Amygdala (tissue), 56 donors: ENCODE measurements at regions not wholly inside any gene's neighbourhood (a gene's known extent, or its start where the extent isn't known, plus 50 kb on each side); places are given as distances from the start of the nearest gene placed in this dataset.
A peak's percentile ranks its signal among the peaks of the same experiment; 100 is the strongest.
"Not testable (repeated sequence)": the region's sequence is repeated elsewhere in the genome, so short reads cannot be mapped to it uniquely, and the experiment has no call there.

Source experiments
- DNase-seq, 56 donors: peaks; one replicate each; lab custom pipeline; 2025; lab: John Stamatoyannopoulos, UW

DNA sequence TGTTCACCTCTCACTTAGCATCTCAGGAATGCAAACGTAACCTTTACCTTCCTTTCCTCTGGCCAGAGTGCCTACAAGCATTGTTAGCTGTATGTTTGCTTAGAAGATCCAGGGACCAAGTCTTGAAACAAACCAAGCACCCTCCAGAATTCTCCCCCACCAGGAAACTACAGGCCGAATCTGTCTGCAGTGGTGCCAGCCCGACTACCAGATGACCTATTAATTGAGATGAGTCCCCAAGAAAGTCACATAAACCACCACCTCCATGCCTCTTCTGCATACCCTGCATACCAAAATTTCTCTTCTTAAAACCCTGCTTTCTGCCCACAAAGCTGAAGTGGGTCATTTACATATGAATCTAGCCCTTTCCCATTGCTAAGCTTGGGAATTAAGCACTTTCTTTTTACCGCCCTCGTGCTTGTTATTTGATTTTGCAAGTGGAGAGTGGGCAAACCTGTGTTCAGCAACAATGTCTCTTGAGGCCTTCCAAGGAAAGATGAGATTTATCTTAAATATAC is 1239.1 kb downstream of the CDH12 start:
- DNase-seq = no peak

DNA sequence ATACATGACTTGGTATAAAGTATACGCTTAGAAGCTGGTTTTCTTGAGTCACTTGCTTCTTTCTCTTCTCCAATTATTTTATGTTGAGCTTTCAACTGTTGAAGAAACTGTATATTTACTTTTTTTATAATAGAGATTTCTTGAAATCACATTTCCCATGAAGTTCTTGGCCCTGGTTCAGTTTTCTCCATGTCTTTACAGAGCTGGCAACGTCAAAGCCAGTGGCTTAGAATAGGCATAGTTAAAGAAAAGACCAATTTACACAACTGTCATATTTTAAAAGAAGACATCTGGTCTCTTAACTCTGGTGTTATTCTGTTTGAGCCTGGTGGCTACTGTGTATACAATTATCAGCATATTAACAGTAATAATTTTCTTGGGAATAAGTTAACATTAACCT is 1249.3 kb downstream of the CDH12 start:
- no peak for DNase-seq

DNA sequence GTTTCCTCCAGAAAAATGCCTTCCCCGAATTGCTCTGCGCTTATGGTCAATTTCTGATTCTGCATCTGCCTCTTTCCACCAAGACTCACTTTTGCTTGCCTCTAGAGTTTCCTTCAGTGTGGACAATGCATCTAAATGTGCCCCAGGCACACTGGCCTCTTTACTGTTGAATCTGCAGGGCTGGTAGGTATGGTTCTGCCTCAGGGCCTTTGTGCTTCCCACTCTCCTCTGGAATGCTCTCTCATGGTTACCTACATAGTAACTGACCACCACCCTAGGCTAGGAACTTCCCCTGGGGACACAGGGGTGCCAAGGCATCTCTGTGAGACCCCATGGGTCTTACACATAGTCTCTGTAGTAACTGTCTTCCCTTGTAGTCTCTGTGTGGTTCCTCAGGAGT is 1258.6 kb downstream of the CDH12 start:
- no peak for DNase-seq

DNA sequence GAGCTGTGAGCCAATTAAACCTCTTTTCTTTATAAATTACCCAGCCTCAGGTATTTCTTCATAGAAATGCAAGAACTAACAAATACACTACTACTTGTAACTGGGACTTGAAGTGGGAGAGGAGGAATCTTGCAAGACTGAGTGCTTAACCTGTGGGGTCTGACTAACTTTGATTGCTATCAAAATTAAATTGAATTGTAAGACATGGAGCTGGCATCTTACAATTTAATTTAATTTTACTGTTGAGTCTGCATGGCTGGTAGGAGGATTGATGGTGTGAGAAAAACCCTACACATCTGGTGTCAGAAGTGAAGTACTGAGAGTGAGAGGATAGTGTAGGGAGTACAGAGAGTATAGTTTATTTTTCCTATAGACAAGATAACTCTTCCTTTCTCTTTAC is 1259.9 kb downstream of the CDH12 start:
- DNase-seq = no peak

DNA sequence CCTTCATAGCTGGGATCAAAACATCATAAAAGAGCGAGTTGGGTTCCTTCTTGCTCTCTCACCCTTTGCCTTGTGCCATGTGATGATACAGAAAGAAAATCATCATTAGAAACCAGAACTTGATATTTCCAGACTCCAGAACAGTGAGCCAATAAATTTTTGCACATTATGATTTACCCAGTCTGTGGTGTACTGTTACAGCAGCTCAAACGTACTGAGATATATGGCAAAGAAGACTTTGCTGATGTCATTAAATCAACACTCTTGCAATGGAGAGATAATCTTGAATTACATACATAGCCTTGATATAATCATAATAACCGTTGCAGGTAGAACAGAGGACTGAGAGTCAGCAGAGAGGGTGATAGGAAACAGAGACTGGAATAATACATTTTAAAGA is 1271.6 kb downstream of the CDH12 start:
- no peak for DNase-seq

DNA sequence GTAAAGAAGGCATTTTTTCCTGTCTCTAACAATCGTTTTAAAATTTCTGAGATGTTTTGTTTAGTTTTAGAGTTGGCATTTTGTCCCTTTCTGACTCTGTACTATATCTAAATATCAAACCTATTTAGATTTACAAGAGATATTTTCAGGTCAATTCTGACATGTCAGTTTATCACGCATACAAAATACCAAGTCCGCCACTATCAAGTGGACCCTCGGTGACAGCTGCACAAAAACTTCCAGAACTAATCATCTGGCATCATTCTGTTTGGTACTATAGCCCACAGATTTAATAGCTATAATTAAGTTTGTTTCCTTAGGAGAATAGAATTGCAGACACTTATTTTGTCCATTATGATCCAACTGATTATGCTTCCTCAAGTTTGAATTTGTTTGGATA is 1278.2 kb downstream of the CDH12 start:
- no peak for DNase-seq

DNA sequence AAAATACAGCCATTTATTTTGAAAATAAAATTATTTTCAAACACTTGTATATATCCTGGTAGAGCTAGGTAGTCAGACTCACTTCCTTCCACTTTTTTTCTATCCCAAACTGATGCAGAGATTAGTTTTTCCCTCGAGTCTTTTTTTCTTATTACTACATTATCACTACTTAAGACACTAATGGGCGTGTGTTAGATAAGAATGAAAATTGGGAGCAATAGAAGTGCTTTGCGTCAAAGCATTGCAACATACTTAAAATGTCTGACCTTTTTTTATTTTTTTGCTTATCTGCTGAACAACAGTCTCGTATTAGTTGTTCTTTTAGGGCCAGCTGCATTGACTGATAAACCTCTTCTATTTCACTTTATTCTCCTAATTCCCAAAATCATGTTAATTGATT is 1278.7 kb downstream of the CDH12 start:
- DNase-seq = no peak

DNA sequence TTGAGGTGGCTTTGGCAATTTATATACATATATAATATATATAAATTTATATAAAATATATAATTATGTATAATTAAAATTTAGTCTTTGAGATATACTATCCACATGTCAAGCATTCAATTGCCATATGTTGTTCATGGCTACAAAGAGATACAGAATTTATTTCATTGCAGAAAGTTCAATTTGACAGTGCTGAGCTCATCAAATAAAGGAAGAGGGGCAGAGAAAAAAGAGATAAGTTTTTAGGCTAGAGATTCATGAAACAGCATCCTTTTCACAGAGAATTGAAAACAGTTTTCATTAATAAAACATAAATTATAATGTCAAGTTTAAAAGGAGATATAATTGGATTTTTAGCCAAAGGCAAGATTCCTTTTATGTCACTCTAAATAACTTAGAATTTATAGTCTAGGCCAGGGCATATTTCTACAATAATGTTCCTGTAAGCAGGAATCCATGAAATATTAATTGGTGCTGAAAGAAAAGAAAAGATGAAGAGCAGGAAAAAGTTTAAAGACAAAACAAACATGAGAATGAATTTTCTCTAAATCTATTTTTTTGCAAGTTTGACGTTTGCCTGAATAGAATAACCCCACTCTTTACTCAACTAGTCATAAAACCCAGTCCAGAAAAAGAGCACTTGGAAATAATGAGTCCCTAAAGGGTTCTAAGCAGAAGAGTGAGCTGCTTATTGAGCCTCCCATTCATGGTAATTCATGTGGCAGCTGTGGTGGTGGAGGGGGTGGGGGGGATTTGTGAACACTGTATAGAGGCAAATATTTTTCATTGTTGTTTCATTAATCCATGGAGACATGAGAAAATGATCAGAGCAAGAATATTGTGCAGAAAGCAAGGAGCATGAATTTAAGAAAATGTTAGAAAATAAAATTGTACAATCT is 1279.5 kb downstream of the CDH12 start:
- no peak for DNase-seq

DNA sequence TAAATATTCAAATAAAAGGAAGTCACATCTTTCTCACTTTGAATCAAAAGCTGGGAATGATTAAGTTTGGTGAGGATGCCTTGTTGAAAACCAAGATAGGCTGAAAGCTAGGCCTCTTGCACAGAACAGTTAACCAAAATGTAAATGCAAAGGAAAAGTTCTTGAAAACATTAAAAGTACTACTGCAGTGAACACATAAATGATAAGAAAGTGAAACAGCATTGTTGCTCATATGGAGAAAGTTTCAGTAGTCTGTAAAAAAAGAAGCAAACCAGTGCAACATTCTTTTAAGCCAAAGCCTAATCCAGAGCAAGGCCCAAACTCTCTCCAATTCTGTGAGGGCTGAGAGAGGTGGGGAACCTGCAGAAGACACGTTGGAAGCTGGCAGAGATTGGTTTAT is 1281.9 kb downstream of the CDH12 start:
- DNase-seq = not testable (repeated sequence)

DNA sequence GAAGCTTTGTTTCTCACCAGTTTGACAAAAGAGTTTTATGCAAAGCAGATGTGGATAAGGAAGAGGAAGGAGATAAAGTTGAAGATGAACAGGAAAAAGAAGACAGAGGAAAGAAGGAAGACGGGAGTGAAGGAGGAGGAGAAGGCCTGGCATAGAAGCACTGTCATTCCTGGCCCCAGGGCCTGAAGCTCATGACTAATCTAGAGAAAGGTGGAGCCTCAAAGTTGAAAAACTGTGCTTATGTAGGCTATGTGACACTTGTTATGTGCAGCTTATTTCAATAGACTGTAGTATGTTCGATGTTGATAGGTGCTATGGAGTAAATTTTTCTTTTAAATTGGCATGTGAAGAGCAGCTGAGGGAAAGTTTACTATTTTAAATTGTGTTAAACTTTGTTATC is 1294.0 kb downstream of the CDH12 start:
- not testable (repeated sequence) for DNase-seq

DNA sequence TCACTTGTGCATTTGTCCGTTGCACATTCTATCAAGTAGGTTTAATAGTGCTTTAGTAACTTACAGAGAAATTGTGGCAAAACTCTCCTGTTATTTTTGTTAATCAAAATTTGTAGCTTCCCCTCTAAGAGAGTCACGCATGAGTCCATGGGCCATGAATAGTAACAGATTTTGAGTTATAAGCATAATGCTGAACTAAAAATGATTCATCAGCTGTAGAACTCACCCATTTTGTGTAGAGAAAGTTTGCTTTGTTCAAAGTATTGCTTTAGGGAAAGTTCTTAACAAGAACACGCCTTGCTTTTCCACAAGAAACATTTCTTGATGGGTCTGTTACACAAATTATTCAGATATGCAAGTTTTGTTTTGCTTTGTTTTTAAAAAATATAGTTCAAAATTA is 1300.9 kb downstream of the CDH12 start:
- not testable (repeated sequence) for DNase-seq

DNA sequence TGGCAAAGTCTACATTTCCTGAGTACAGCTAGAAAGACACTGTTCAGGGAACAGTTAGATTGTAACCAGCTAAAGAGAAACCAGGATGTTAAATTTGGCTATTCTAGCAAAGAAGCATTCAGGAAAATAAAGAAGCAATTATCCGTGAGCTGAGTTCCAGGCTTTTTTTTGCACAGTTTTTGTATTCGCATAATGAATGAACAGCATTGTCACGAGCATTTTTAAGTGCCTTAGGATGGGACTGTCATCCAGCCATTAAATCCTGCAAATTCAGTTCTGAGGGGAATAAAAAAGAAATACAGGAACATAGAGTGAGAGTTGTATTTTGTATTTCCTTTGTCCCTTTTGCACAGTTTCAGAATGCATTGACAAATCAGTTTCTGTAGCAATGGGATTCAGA is 1302.2 kb downstream of the CDH12 start:
- peak in 1 of 56 donors; percentile 21 for DNase-seq

DNA sequence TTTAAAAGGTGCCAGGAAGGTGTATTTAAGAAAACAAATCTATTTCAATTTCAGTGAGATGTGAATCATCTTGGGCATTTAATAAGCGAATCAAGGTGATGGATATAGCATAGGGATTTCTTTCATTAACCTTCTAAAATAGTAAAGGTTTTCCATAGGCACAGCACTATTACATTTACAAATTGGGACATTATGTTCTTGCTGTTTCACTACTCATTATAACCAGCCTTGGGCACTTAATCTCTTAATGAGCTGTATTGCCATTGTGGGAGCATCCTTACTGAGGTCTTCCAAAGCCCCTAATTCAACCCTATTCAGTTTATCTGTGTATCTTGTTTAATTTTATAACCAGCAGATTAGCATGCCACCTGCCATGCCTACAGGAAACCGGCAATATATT is 1305.5 kb downstream of the CDH12 start:
- DNase-seq = not testable (repeated sequence)

DNA sequence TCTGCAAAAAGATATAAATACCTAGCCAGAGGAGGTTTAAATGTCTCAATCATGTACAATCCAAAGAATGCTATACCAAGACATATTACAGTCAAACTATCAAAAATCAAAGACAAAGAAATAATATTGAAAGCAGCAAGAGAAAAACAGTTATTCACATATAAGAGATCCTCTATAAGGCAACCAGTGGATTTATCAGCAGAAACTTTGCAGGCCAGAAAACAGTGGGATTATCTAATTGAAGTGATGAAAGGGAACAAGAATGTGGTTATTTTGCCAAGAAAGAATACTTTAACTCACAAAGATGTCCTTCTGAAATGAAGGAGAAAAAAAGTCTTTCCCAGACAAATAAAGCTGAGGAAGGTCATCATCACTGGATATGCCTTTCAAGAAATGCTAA is 1318.0 kb downstream of the CDH12 start:
- DNase-seq = not testable (repeated sequence)

DNA sequence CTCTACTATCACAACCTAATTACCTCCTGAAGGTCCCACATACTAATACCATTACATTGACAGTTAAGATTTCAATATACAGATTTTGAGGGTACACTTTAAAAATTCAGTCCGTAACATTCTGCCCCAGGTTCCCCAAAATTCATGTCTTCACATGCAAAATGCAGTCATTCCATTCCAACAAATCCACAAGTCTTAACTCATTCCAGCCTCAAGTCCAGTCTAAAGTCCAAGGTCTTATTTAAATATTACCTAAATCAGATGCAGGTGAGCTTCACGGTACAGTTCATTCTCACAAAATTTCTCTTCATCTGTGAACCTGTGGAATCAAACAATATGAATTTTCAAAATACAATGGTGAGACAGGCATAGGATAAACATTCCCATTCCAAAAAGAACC is 1332.0 kb downstream of the CDH12 start:
- not testable (repeated sequence) for DNase-seq

DNA sequence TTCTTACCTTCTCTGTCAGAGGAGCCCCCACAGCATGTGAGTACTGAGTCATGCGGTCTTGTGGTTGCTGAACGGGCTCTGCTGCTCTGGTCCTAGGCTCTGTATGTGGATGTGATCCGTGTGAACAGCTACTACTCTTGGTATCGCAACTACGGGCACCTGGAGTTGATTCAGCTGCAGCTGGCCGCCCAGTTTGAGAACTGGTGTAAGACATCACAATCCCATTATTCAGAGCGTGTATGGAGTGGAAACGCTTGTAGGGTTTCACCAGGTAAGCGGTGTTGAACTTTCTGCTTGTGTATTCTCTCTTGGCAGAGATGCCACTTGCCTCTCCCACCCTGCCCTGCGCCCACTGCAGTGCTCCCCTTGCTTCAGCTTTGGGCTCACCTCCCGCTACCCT is 1356.2 kb downstream of the CDH12 start:
- not testable (repeated sequence) for DNase-seq

DNA sequence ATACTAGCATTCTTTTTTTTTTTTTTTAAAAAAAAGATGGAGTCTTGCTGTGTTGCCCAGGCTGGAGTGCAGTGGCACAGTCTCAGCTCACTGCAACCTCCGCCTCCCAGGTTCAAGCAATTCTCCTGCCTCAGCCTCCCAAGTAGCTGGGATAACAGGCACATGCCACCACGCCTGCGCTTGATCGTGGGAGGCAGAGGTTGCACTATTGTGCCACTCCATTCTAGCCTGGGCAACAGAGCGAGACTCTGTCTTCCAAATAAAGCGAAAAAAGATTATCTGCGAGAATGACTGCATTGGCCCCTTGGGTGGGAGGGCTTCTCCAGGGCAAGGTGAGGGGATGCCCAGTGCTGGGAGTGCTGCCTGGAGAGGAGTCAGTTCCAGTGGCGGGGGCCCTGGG is 1357.1 kb downstream of the CDH12 start:
- DNase-seq = not testable (repeated sequence)

DNA sequence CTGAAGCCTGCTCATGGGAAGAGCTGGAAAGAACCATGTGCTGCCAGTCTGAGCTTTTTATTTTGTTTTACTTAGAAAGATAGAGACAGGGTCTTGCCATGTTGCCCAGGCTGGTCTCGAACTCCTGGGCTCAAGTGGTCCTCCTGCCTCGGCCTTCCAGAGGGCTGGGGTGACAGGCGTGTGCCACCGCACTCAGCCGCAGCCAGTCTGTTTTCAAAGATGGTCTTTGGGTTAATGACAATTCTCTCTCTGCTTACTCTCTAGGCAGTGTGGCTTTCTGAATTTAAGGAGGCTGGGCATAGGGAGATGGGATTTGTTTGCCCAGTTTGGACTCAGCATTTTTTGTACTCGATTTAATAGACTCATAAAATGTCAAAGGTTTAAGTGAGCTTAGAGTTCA is 1357.9 kb downstream of the CDH12 start:
- DNase-seq = not testable (repeated sequence)

DNA sequence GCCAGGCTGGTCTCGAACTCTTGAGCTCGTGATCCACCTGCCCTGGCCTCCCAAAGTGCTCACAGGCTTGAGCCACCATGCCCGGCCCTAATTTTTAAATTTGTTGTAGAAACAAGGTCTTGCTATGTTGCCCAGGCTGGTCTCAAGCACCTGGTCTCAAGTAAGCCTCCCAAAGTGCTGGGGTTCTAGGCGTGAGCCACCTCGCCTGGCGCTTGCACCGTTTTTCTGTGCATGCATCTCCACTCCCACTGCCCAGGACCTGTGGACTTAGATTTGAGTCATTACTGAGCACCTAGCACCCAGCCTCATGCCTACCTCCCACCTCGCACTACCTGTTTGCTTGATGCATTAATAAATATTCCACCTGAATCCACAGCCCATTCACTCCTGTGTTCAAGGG is 1359.1 kb downstream of the CDH12 start:
- DNase-seq = not testable (repeated sequence)

DNA sequence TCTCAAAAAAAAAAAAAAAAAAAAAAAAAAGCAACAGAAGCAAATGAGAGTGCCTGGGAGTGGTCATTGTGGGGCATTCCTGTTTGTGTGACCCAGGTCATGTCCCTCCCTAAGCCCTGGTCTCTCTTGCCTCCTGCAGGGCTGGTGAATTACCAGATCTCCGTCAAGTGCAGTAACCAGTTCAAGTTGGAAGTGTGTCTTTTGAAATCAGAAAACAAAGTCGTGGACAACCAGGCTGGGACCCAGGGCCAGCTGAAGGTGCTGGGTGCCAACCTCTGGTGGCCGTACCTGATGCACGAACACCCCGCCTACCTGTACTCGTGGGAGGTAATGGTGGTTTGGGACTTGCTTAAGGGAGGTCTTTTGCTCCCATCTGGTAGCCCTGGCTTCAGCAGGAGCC is 1362.0 kb downstream of the CDH12 start:
- DNase-seq = not testable (repeated sequence)

DNA sequence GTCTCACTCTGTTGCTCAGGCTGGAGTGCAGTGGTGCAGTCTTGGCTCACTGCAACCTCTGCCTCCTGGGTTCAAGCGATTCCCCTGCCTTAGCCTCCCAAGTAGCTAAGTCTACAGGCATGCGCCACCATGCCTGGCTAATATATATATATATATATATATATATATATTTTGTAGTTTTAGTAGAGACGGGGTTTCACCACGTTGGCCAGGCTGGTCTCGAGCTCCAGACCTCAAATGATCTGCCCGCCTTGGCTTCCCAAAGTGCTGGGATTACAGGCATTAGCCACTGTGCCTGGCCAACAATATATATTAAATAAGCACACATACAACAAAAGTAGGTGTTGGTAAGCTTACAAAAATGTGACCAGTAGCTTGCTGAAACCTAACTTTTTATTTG is 1364.3 kb downstream of the CDH12 start:
- not testable (repeated sequence) for DNase-seq

DNA sequence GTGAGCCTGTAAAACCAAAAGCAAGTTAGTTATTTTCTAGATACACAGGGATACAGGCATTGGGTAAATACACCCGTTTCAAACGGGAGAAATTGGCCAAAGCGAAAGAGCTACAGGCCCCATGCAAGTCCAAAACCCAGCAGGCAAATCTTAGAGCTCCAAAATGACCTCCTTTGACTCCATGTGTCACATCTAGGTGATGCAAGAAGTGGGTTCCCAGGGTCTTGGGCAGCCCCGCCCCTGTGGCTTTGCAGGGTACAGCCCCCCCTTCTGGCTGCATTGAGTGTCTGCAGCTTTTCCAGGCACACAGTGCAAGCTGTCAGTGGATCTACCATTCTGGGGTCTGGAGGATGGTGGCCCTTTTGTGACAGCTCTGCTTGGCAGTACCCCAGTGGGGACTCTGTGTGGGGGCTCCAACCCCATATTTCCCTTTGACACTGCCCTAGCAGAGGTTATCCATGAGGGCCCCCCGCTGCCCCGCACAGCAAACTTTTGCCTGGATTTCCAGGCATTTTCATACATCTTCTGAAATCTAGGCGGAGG is 1367.6 kb downstream of the CDH12 start:
- not testable (repeated sequence) for DNase-seq
